Right atrium auricular region (tissue), 2 donors: ENCODE measurements at regions not wholly inside any gene's neighbourhood (a gene's known extent, or its start where the extent isn't known, plus 50 kb on each side); places are given as distances from the start of the nearest gene placed in this dataset.
"Not testable (repeated sequence)": the region's sequence is repeated elsewhere in the genome, so short reads cannot be mapped to it uniquely, and the experiment has no call there.

ENCODE experiments used
- DNase-seq: peaks from one replicate; pipeline ENCODE4 v3.0.0-alpha.2; 2019; ENCODE audit warnings: low spot score
- H3K27ac ChIP-seq, 2 donors: fragments of 200-600 bp; sonication (generic); 1 replicate in 1 of 2; 2 replicates in 1 of 2; pipeline ENCODE4 v1.5.1; 2016 to 2019
- H3K27me3 ChIP-seq, 2 donors: fragments of 200-600 bp; sonication (generic); one replicate each; pipeline versions ENCODE4 v1.5.1 to v1.6.0; 2017 to 2019
- H3K36me3 ChIP-seq: fragments of 200-600 bp; sonication (generic); one replicate; pipeline ENCODE4 v1.5.1; 2016
- H3K4me1 ChIP-seq, 2 donors: fragments of 200-600 bp; sonication (generic); one replicate each; pipeline versions ENCODE4 v1.5.1 to v1.6.0; 2017 to 2019
- H3K4me3 ChIP-seq, 2 donors: fragments of 200-600 bp; sonication (generic); 1 replicate in 1 of 2; 2 replicates in 1 of 2; pipeline ENCODE4 v1.5.1; 2017 to 2019; ENCODE audit warnings: mild to moderate bottlenecking in 1 of 2, moderate library complexity in 1 of 2
- H3K9me3 ChIP-seq, 2 donors: fragments of 200-600 bp; sonication (generic); one replicate each; pipeline ENCODE4 v1.5.1; 2019

- not testable (repeated sequence) for H3K4me1 ChIP-seq, H3K27ac ChIP-seq, H3K36me3 ChIP-seq, H3K9me3 ChIP-seq, H3K27me3 ChIP-seq, H3K4me3 ChIP-seq, DNase-seq
Observed at GRCh38 chr9:41246702-41247101, 57.6 kb upstream of the ZNG1F start.
